ENCODE measurements at regions not wholly inside any gene's neighbourhood (a gene's known extent, or its start where the extent isn't known, plus 50 kb on each side); places are given as distances from the start of the nearest gene placed in this dataset.

DNA sequence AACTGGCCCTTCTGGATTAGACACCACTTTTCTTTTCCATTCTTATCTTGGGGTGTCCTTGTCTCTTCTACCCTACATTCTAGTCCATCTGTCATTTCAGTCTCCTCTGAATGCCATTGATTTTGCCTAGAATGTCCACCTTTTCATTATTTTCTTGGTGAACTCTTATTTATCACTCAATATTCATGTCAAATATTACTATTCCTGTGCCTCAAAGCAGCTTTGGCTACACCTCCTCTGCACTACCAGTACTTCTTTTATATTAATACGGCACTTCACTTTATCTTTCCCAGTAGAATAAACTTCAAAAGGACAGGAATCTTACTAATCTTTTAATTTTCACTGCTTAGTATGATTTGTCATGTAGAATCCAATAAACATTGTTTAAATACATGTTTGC lies 186.4 kb upstream of the DPYD start:
- ATAC-seq (ENCODE audit: insufficient read depth, low FRiP score): no peak
- TF ChIP-seq, protein P1, sequence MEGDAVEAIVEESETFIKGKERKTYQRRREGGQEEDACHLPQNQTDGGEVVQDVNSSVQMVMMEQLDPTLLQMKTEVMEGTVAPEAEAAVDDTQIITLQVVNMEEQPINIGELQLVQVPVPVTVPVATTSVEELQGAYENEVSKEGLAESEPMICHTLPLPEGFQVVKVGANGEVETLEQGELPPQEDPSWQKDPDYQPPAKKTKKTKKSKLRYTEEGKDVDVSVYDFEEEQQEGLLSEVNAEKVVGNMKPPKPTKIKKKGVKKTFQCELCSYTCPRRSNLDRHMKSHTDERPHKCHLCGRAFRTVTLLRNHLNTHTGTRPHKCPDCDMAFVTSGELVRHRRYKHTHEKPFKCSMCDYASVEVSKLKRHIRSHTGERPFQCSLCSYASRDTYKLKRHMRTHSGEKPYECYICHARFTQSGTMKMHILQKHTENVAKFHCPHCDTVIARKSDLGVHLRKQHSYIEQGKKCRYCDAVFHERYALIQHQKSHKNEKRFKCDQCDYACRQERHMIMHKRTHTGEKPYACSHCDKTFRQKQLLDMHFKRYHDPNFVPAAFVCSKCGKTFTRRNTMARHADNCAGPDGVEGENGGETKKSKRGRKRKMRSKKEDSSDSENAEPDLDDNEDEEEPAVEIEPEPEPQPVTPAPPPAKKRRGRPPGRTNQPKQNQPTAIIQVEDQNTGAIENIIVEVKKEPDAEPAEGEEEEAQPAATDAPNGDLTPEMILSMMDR (IDR thresholded peaks at IDR 0.05; ENCODE audit: control extremely low read depth, extremely low read depth): no peak
- Histone ChIP-seq H3K4me3 (no peak overlapping the region), H3K27ac (ENCODE audit: low read depth in 1 of 2, low read length in 1 of 2) (no peak overlapping the region), H3K9ac (ENCODE audit: insufficient read depth in 1 of 2, low read length in 2 of 2) (no peak overlapping the region), H3K27me3 (ENCODE audit: control insufficient read depth in 3 of 3, insufficient read depth in 3 of 3, low read length in 2 of 3) (peaks cover 0 to 3% (median 0%) of the 10 kb centered on the region in 3 donors), H3K4me1 (ENCODE audit: control insufficient read depth in 5 of 5, insufficient read depth in 5 of 5, low read length in 5 of 5) (peaks cover 0 to 6% (median 0%) of the 10 kb centered on the region in 5 donors), H3K36me3 (ENCODE audit: control insufficient read depth in 4 of 4, insufficient read depth in 4 of 4, low read length in 4 of 4) (no peaks in the 10 kb centered on the region), H3K9me3 (ENCODE audit: control insufficient read depth in 4 of 4, insufficient read depth in 3 of 4, low read length in 3 of 4) (peaks cover 0 to 10% (median 3%) of the 10 kb centered on the region in 4 donors)
- DNase-seq: no peak
- WGBS, 2 donors: 93% methylated on average over 1 of the region's 1 CpG

DNA sequence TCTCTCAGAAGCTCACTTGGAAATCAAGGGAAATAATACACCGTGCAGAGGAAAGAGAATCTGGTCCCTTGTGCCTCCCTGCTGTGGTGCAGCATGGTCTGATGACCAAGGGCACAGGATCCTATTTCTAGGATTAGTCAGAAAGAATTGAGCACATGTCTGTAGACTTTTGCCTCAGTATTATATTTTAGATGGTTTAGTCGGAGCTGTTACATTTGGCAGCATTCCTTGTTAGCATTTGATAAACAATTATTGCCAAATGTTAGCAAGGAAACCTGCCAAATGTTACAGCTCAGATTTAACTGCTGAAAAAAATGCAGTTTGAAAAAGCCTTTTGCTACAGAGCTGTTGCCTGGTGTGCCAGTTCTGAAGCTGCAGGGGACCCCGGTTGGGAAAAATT lies 183.5 kb upstream of the DPYD start:
- Histone ChIP-seq H3K27me3 (ENCODE audit: control insufficient read depth in 3 of 3, insufficient read depth in 3 of 3, low read length in 2 of 3) (peaks cover 0 to 3% (median 0%) of the 10 kb centered on the region in 3 donors), H3K9ac (ENCODE audit: insufficient read depth in 1 of 2, low read length in 2 of 2) (no peak overlapping the region), H3K4me3 (no peak overlapping the region), H3K4me1 (ENCODE audit: control insufficient read depth in 5 of 5, insufficient read depth in 5 of 5, low read length in 5 of 5) (peaks cover 0 to 6% (median 0%) of the 10 kb centered on the region in 5 donors), H3K36me3 (ENCODE audit: control insufficient read depth in 4 of 4, insufficient read depth in 4 of 4, low read length in 4 of 4) (no peaks in the 10 kb centered on the region), H3K27ac (ENCODE audit: low read depth in 1 of 2, low read length in 1 of 2) (no peak overlapping the region), H3K9me3 (ENCODE audit: control insufficient read depth in 4 of 4, insufficient read depth in 3 of 4, low read length in 3 of 4) (peaks cover 0 to 10% (median 3%) of the 10 kb centered on the region in 4 donors)
- no peak for ATAC-seq (ENCODE audit: insufficient read depth, low FRiP score)
- DNase-seq: peak; percentile 12 to 88 (median 77)
- TF ChIP-seq, protein P1 (IDR thresholded peaks at IDR 0.05; ENCODE audit: control extremely low read depth, extremely low read depth): no peak
- 62 to 72% methylated on average over 3 of the region's 3 CpGs for WGBS, 2 donors

DNA sequence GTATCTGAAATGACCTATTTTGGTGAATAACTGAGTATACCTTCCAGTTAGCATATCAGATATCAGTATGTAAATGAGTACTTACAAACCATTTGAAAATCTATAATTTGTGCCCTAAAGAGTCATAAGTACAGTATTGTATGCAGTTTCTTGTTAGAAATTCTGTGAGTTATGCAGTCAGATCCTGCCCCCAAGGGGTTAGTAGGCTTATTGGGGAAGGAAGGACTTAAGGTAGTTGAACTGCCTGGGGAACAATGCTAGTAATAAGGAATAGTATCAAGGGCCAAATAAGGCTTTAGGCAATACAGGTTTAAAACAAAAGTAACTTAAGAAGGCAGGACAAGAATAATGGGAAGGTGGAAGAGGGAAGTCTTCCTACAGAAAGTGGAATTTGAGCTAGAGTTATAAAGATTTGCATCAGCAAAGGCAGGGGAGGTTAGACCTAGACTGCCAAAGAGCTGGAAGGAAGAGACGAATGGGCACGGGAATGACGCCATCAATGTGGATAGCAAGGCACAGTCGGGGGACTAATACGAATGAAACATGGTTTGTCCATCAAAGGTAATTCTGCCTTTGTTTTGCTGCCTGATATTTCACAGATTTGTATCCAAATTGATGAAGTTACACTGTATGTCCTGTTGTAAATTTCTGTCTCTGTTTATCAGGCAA lies 182.9 kb upstream of the DPYD start:
- Histone ChIP-seq H3K27me3 (ENCODE audit: control insufficient read depth in 3 of 3, insufficient read depth in 3 of 3, low read length in 2 of 3) (peaks cover 0 to 3% (median 0%) of the 10 kb centered on the region in 3 donors), H3K27ac (ENCODE audit: low read depth in 1 of 2, low read length in 1 of 2) (no peak overlapping the region), H3K36me3 (ENCODE audit: control insufficient read depth in 4 of 4, insufficient read depth in 4 of 4, low read length in 4 of 4) (no peaks in the 10 kb centered on the region), H3K9me3 (ENCODE audit: control insufficient read depth in 4 of 4, insufficient read depth in 3 of 4, low read length in 3 of 4) (peaks cover 0 to 10% (median 3%) of the 10 kb centered on the region in 4 donors), H3K9ac (ENCODE audit: insufficient read depth in 1 of 2, low read length in 2 of 2) (no peak overlapping the region), H3K4me1 (ENCODE audit: control insufficient read depth in 5 of 5, insufficient read depth in 5 of 5, low read length in 5 of 5) (peaks cover 0 to 6% (median 0%) of the 10 kb centered on the region in 5 donors), H3K4me3 (no peak overlapping the region)
- DNase-seq (no peak), ATAC-seq (ENCODE audit: insufficient read depth, low FRiP score) (no peak)
- WGBS, 2 donors: 65 to 66% methylated on average over 5 of the region's 5 CpGs
- TF ChIP-seq, protein P1 (IDR thresholded peaks at IDR 0.05; ENCODE audit: control extremely low read depth, extremely low read depth): no peak
